ENCODE measurements at regions not wholly inside any gene's neighbourhood (a gene's known extent, or its start where the extent isn't known, plus 50 kb on each side); places are given as distances from the start of the nearest gene placed in this dataset.
"Not testable (repeated sequence)": the region's sequence is repeated elsewhere in the genome, so short reads cannot be mapped to it uniquely, and the experiment has no call there.

GRCh38 chr14:66300886-66301285 lies 185.3 kb upstream of the CCDC196 start:
- TF ChIP-seq PAX5 (IDR thresholded peaks at IDR 0.05; ENCODE audit: insufficient read depth, low read length, severe bottlenecking) (no peak), POLR2AphosphoS5 (IDR thresholded peaks at IDR 0.05; ENCODE audit: low read depth, low read length) (no peak), POU2F2 (IDR thresholded peaks at IDR 0.05; ENCODE audit: low read depth, low read length) (no peak), POLR2A (IDR thresholded peaks at IDR 0.05; ENCODE audit: low read depth, low read length) (no peak), TAF1 (IDR thresholded peaks at IDR 0.05; ENCODE audit: low read depth, low read length) (no peak), SPI1 (IDR thresholded peaks at IDR 0.05; ENCODE audit: low read depth, low read length) (no peak)
- no peak for DNase-seq (ENCODE audit: insufficient read length, low spot score)
- FAIRE-seq: no peak

DNA sequence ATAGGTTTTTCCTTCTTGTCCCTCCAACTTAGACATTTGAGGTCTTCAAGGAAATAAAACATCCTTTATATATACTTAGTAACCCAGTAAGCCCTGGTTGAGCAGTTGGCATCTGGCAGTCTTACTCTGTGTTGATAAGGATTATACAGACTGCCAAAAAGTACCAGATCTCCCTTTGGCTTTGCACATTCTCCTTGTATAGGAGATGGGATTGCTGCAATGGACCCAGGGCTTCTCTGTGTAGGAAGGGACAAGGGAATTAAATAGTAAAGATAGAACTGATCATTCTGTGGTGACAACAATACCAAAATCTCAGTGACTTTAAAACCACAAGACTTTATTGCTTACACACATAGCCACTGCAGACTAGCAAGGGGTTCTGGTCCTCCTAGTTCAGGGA lies 180.1 kb upstream of the CCDC196 start:
- FAIRE-seq (no peak), DNase-seq (ENCODE audit: insufficient read length, low spot score) (no peak)
- no peak for TF ChIP-seq SPI1 (IDR thresholded peaks at IDR 0.05; ENCODE audit: low read depth, low read length)
- TF ChIP-seq POU2F2 (IDR thresholded peaks at IDR 0.05; ENCODE audit: low read depth, low read length): no peak
- TF ChIP-seq TAF1 (IDR thresholded peaks at IDR 0.05; ENCODE audit: low read depth, low read length): no peak
- TF ChIP-seq POLR2A (IDR thresholded peaks at IDR 0.05; ENCODE audit: low read depth, low read length): no peak
- TF ChIP-seq PAX5 (IDR thresholded peaks at IDR 0.05; ENCODE audit: insufficient read depth, low read length, severe bottlenecking): no peak
- no peak for TF ChIP-seq POLR2AphosphoS5 (IDR thresholded peaks at IDR 0.05; ENCODE audit: low read depth, low read length)

DNA sequence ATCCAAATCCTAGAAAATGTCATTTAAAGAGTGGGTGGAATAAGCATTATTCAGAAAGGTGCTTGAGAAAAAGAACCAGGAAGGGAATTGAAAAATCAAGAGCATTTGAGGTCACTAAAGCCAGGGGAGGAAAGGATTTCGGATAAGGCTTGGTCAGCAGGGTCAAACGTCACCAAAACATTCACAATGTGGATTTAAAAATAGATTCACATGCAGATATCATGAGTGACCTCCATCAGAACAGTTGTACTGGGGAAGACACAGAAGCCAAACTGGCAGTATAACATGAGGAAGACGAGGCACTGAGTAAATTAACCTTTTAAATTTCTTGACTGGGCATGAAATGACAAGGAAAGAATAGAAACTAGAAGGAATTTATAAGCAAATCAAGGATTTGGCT lies 175.1 kb upstream of the CCDC196 start:
- DNase-seq (ENCODE audit: insufficient read length, low spot score): no peak
- TF ChIP-seq PAX5 (IDR thresholded peaks at IDR 0.05; ENCODE audit: insufficient read depth, low read length, severe bottlenecking) (no peak), POLR2A (IDR thresholded peaks at IDR 0.05; ENCODE audit: low read depth, low read length) (no peak), TAF1 (IDR thresholded peaks at IDR 0.05; ENCODE audit: low read depth, low read length) (no peak), POU2F2 (IDR thresholded peaks at IDR 0.05; ENCODE audit: low read depth, low read length) (no peak), SPI1 (IDR thresholded peaks at IDR 0.05; ENCODE audit: low read depth, low read length) (no peak), POLR2AphosphoS5 (IDR thresholded peaks at IDR 0.05; ENCODE audit: low read depth, low read length) (no peak)
- no peak for FAIRE-seq

GRCh38 chr14:66311990-66312389 lies 174.2 kb upstream of the CCDC196 start:
- FAIRE-seq (no peak), DNase-seq (ENCODE audit: insufficient read length, low spot score) (no peak)
- TF ChIP-seq PAX5 (IDR thresholded peaks at IDR 0.05; ENCODE audit: insufficient read depth, low read length, severe bottlenecking): no peak
- no peak for TF ChIP-seq SPI1 (IDR thresholded peaks at IDR 0.05; ENCODE audit: low read depth, low read length)
- no peak for TF ChIP-seq POLR2AphosphoS5 (IDR thresholded peaks at IDR 0.05; ENCODE audit: low read depth, low read length)
- no peak for TF ChIP-seq POU2F2 (IDR thresholded peaks at IDR 0.05; ENCODE audit: low read depth, low read length)
- no peak for TF ChIP-seq POLR2A (IDR thresholded peaks at IDR 0.05; ENCODE audit: low read depth, low read length)
- TF ChIP-seq TAF1 (IDR thresholded peaks at IDR 0.05; ENCODE audit: low read depth, low read length): no peak

DNA sequence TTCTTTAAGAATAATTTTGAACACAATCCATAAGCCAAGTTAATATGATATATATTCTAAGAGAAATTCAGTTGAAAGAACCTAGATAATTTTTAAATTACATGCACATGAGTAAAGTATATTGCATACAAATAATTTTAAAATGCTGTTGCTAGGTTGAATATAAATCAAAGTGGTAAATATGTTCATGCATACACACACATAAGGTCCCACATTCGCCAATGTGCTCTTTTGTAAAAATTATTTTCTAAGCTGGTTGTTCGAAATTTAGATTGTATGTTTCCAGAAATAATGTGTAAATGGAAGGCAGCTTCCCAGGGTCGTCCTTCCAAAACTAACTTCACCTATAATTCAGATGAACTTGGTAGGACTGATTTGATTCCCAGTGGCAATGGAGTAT lies 173.7 kb upstream of the CCDC196 start:
- TF ChIP-seq POLR2AphosphoS5 (IDR thresholded peaks at IDR 0.05; ENCODE audit: low read depth, low read length) (no peak), POLR2A (IDR thresholded peaks at IDR 0.05; ENCODE audit: low read depth, low read length) (no peak), POU2F2 (IDR thresholded peaks at IDR 0.05; ENCODE audit: low read depth, low read length) (no peak), SPI1 (IDR thresholded peaks at IDR 0.05; ENCODE audit: low read depth, low read length) (no peak), TAF1 (IDR thresholded peaks at IDR 0.05; ENCODE audit: low read depth, low read length) (no peak), PAX5 (IDR thresholded peaks at IDR 0.05; ENCODE audit: insufficient read depth, low read length, severe bottlenecking) (no peak)
- FAIRE-seq: no peak
- no peak for DNase-seq (ENCODE audit: insufficient read length, low spot score)

DNA sequence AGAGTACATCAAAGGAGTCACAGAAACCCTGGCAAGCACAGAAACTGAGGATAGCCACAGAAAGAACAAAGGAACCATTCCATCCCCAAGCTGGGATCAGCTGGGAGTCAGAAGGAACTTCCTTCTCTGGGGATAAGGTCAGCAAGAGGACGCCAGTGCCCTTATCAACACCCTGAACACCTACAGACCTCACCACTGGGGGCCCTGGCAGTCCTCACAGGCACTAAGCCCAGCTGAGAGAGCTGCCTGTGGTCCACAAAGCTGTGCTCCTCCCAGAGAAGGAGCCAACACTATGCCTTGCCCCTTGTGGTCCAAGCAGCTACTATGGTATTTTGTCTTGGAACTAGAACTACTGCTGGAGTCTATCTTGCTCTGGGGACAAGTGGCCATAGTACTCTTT lies 171.1 kb upstream of the CCDC196 start:
- FAIRE-seq (no peak), DNase-seq (ENCODE audit: insufficient read length, low spot score) (no peak)
- TF ChIP-seq POLR2AphosphoS5 (IDR thresholded peaks at IDR 0.05; ENCODE audit: low read depth, low read length): no peak
- TF ChIP-seq TAF1 (IDR thresholded peaks at IDR 0.05; ENCODE audit: low read depth, low read length): no peak
- TF ChIP-seq PAX5 (IDR thresholded peaks at IDR 0.05; ENCODE audit: insufficient read depth, low read length, severe bottlenecking): no peak
- no peak for TF ChIP-seq SPI1 (IDR thresholded peaks at IDR 0.05; ENCODE audit: low read depth, low read length)
- TF ChIP-seq POLR2A (IDR thresholded peaks at IDR 0.05; ENCODE audit: low read depth, low read length): no peak
- no peak for TF ChIP-seq POU2F2 (IDR thresholded peaks at IDR 0.05; ENCODE audit: low read depth, low read length)

DNA sequence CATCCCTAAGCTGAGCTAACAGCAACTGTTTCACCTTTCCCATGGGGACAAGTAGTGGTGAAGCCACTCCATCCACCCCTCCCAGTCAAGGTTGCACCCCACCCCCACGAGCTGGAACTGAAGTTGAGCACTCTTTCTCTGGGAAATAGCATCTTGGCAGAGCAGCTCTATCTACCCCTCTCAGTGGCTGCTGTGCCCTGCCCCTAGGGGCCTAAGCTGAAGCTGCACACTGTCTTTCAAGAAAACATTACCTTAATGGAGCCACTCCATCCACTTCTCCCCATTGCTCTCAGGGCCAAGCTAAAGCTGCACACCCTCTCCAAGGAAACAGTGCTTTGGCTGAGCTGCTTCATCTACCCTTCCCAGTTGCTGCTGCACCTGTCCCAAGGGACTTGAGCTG lies 170.6 kb upstream of the CCDC196 start:
- FAIRE-seq: no peak
- TF ChIP-seq TAF1 (IDR thresholded peaks at IDR 0.05; ENCODE audit: low read depth, low read length) (no peak), POU2F2 (IDR thresholded peaks at IDR 0.05; ENCODE audit: low read depth, low read length) (no peak), POLR2AphosphoS5 (IDR thresholded peaks at IDR 0.05; ENCODE audit: low read depth, low read length) (no peak), PAX5 (IDR thresholded peaks at IDR 0.05; ENCODE audit: insufficient read depth, low read length, severe bottlenecking) (no peak), POLR2A (IDR thresholded peaks at IDR 0.05; ENCODE audit: low read depth, low read length) (no peak), SPI1 (IDR thresholded peaks at IDR 0.05; ENCODE audit: low read depth, low read length) (no peak)

GRCh38 chr14:66322564-66322963 lies 163.6 kb upstream of the CCDC196 start:
- DNase-seq (ENCODE audit: insufficient read length, low spot score) (no peak), FAIRE-seq (no peak)
- no peak for TF ChIP-seq TAF1 (IDR thresholded peaks at IDR 0.05; ENCODE audit: low read depth, low read length)
- TF ChIP-seq POLR2A (IDR thresholded peaks at IDR 0.05; ENCODE audit: low read depth, low read length): no peak
- no peak for TF ChIP-seq POLR2AphosphoS5 (IDR thresholded peaks at IDR 0.05; ENCODE audit: low read depth, low read length)
- no peak for TF ChIP-seq POU2F2 (IDR thresholded peaks at IDR 0.05; ENCODE audit: low read depth, low read length)
- TF ChIP-seq SPI1 (IDR thresholded peaks at IDR 0.05; ENCODE audit: low read depth, low read length): no peak
- no peak for TF ChIP-seq PAX5 (IDR thresholded peaks at IDR 0.05; ENCODE audit: insufficient read depth, low read length, severe bottlenecking)

More for the DNA sequence above, 170.6 kb upstream of the CCDC196 start:
- DNase-seq (ENCODE audit: insufficient read length, low spot score): no peak

DNA sequence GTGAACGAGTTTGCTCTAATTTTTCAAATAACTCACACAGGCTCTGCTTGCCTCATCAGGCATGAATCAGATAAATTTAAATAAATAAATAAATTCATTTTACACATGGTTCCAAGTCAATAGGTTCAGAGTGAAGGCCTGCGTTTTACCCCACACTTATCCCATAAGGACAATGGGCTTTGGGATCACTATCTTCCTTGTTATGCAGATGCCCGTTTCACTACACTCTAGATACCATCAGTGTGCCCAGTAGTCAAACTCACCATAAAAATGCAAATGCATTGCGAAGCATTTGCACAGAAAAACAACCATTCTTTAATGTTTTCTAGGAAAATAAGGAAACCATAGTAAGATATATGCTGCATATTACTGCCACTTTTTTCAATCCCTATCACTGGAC lies 155.9 kb upstream of the CCDC196 start:
- no peak for DNase-seq (ENCODE audit: insufficient read length, low spot score)
- no peak for FAIRE-seq
- no peak for TF ChIP-seq POU2F2 (IDR thresholded peaks at IDR 0.05; ENCODE audit: low read depth, low read length)
- no peak for TF ChIP-seq TAF1 (IDR thresholded peaks at IDR 0.05; ENCODE audit: low read depth, low read length)
- TF ChIP-seq POLR2A (IDR thresholded peaks at IDR 0.05; ENCODE audit: low read depth, low read length): no peak
- TF ChIP-seq PAX5 (IDR thresholded peaks at IDR 0.05; ENCODE audit: insufficient read depth, low read length, severe bottlenecking): no peak
- no peak for TF ChIP-seq POLR2AphosphoS5 (IDR thresholded peaks at IDR 0.05; ENCODE audit: low read depth, low read length)
- no peak for TF ChIP-seq SPI1 (IDR thresholded peaks at IDR 0.05; ENCODE audit: low read depth, low read length)

DNA sequence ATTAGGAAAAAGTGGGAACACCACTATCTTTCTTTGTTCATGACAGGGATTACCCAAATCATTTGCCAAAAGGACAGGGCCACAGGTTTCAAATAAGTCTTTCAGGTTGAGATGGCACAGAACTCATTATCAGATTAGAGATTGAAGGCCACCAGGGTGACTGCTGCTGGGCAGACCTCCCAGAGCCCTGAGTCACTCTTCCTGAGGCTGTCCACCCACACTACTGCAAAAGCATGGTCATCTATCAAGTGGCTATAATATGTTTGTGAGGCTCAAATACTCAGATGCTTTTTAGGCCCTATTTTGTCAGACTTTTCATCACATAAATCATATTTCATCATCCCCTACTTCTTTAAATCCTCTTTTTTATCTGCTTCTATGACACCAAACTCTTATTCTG lies 155.3 kb upstream of the CCDC196 start:
- DNase-seq (ENCODE audit: insufficient read length, low spot score) (no peak), FAIRE-seq (no peak)
- no peak for TF ChIP-seq POLR2AphosphoS5 (IDR thresholded peaks at IDR 0.05; ENCODE audit: low read depth, low read length)
- TF ChIP-seq SPI1 (IDR thresholded peaks at IDR 0.05; ENCODE audit: low read depth, low read length): no peak
- no peak for TF ChIP-seq POU2F2 (IDR thresholded peaks at IDR 0.05; ENCODE audit: low read depth, low read length)
- no peak for TF ChIP-seq POLR2A (IDR thresholded peaks at IDR 0.05; ENCODE audit: low read depth, low read length)
- no peak for TF ChIP-seq PAX5 (IDR thresholded peaks at IDR 0.05; ENCODE audit: insufficient read depth, low read length, severe bottlenecking)
- no peak for TF ChIP-seq TAF1 (IDR thresholded peaks at IDR 0.05; ENCODE audit: low read depth, low read length)

DNA sequence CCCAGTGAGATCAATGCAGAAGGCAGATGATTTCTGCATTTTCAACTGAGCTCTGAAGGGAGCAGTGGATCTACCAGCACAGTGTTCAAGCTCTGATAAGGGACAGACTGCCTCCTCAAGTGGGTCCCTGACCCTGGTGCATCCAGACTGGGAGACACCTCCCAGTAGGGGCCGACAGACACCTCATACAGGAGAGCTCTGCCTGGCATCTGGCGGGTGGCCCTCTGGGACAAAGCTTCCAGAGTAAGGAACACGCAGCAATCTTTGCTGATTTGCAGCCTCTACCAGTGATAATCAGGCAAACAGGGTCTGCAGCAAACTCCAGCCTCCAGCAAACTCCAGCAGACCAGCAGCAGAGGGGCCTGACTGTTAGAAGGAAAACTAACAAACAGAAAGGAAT lies 152.9 kb upstream of the CCDC196 start:
- FAIRE-seq; DNase-seq (ENCODE audit: insufficient read length, low spot score): not testable (repeated sequence)

Data from GM12891 (cell line).